Epithelial cell of esophagus (primary cell): ENCODE measurements at regions not wholly inside any gene's neighbourhood (a gene's known extent, or its start where the extent isn't known, plus 50 kb on each side); places are given as distances from the start of the nearest gene placed in this dataset.

ENCODE experiments used
- DNase-seq: peaks from one replicate; pipeline ENCODE4 v3.0.0; 2010; ENCODE audit warnings: low read depth
- H3K4me3 ChIP-seq: 2 replicates; pipeline ENCODE4 v1.5.1; 2011; ENCODE audit warnings: mild to moderate bottlenecking, low read length, control low read depth
- TF ChIP-seq, protein P1 (sequence below): IDR thresholded peaks from 2 replicates; pipeline ENCODE4 v1.5.1; 2011; ENCODE audit warnings: low read depth, mild to moderate bottlenecking, low read length, control low read depth, inconsistent platforms; ENCODE audit not compliant: insufficient read depth; ENCODE audit errors: missing control alignments

DNA sequence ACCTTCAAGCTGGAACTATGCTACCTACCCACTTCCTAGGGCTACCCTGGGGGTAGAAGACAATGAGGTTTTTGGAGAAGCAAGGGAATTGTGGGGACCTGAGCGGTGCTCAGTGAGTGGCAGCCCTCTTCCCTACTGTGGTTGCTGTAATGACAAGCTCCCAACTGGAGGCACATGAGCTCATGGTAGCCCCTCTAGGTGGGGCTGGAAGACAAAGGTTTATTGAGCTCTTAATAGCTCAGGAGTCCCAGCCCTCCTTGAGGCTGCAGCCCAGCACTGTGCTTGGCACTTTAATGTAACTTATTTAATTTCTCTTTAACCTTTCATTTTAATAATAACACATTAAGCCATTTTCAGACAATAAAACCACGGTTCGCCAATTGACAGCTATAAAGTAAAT is 528.9 kb downstream of the OMA1 start:
- TF ChIP-seq, protein P1, sequence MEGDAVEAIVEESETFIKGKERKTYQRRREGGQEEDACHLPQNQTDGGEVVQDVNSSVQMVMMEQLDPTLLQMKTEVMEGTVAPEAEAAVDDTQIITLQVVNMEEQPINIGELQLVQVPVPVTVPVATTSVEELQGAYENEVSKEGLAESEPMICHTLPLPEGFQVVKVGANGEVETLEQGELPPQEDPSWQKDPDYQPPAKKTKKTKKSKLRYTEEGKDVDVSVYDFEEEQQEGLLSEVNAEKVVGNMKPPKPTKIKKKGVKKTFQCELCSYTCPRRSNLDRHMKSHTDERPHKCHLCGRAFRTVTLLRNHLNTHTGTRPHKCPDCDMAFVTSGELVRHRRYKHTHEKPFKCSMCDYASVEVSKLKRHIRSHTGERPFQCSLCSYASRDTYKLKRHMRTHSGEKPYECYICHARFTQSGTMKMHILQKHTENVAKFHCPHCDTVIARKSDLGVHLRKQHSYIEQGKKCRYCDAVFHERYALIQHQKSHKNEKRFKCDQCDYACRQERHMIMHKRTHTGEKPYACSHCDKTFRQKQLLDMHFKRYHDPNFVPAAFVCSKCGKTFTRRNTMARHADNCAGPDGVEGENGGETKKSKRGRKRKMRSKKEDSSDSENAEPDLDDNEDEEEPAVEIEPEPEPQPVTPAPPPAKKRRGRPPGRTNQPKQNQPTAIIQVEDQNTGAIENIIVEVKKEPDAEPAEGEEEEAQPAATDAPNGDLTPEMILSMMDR: no peak
- H3K4me3 ChIP-seq: no peak overlapping the region
- DNase-seq: no peak

DNA sequence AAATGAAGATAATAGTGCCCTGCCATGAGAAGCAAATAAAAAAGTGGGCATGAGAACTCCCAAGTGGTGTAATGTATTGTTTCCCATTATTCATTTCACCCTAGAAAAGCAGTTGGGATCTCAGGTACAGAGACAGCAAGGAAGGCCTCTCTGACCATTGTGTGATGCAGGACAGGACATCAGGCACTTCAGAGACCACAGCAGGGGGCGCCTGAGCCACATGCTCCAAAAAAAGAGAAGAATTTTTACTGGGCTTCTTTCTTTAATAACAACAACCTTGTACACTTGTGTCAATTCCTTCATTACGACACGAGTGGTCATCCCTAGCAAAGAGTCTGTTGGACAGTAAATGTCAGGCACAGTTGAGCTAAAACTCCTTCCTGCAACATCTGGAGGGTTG is 533.3 kb downstream of the OMA1 start:
- DNase-seq: no peak
- TF ChIP-seq, protein P1: no peak

DNA sequence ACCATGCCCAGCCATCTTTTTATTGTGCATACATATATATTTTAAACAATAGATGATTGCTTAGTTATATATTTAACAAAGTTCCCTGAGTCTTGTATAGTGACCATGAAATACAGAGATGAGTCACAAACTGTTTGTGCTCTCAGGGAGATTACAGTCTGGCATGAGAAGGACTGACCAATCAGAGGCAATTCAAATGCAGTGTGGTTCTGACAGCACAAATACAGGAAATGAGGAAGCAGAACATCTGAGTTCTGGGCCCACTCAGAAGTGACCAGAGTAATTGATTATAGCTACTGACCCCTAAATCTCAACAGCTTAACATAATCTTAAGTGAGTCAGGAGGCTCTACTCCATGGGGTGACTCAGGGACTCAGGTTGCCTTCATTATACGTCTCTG is 534.5 kb downstream of the OMA1 start:
- TF ChIP-seq, protein P1: no peak
- peak; percentile 11 for DNase-seq
- no peak overlapping the region for H3K4me3 ChIP-seq

More for the DNA sequence above, 533.3 kb downstream of the OMA1 start:
- H3K4me3 ChIP-seq: no peak overlapping the region

DNA sequence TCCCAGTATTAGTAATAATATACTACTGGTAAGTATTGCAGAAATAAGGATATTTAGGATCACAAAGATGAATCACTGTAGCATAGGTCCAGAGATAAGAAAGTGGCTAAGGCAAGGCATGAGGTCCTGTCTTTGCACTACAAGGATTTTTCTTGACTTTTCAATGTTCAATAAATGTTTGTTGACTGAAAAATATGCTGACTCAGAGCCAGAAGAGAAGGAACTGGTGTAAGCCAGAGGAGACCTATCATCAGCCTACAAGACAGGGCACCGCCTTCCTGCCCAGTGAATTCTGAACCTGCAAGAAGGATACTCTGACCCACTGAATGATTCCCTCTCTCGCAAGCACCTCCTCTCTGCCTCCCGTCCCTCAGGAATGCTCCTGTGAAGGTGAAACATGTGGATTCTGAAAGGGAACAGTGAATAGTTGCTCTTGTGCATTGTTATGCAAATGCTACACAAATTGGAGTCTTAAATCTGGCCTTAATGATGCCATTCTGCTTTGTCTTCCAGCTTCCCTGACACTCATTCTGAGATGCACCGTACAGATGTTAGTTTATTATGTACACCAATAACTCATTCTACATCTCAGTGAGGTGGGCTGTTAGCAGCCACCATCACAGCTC is 540.0 kb downstream of the OMA1 start:
- H3K4me3 ChIP-seq: no peak overlapping the region
- no peak for DNase-seq
- TF ChIP-seq, protein P1: no peak

DNA sequence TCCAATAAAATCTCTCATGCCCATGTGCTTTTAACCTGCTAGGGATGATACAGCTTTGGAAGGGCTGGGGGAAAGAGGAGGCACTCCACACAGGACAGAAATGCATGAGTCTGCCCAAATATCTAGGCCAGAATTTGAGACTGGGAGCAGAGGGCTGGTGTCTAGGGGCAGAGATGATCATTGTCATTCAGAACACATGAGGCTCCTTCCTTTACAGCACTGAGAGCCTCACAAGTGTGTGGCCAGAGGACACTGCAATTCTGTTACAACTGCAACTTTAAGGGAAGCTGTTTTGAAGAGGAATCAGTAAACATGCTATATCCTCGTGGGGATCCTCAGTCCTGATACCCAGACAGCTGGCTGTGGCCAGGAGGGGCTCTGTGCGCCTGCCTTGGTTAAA is 541.3 kb downstream of the OMA1 start:
- no peak for DNase-seq
- no peak overlapping the region for H3K4me3 ChIP-seq
- TF ChIP-seq, protein P1: no peak

DNA sequence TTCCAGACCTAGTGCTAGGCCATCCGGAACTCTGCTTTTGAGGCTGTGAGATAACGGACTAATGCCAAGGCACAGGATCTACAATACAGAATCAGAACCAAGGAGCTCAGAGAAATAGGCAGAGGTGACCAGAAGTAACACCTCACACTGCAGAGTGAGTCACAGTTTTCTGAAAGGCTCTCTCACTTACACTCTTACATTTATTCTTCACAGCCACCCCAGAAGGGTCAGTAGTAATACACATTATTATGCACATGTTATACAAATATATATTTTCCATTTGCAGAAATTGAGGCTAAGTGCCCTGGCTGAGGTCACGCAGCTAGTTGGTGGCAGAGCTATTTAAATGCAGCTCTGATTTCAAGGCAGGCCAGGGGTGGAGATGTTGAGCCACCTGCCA is 542.5 kb downstream of the OMA1 start:
- TF ChIP-seq, protein P1: no peak
- H3K4me3 ChIP-seq: no peak overlapping the region
- DNase-seq: no peak

DNA sequence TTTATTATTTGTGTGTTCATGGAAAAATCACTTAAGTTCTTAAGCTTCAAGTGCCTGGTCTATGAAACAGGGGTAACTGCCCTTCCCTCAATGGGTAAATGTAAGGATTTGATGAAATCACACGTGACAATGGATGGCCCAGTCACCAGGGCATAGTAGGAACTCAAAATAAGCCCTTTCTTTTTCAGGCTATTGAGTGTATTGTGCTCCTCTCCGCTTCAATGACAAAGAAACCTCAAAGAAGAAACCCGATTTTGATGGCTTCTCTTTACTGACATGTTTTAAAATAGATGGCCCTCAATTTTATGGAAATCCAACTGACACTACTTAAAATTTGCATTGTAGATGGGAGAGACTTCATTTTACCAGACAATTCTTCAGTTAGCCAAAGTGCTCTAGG is 543.5 kb downstream of the OMA1 start:
- TF ChIP-seq, protein P1: no peak
- DNase-seq: no peak
- H3K4me3 ChIP-seq: no peak overlapping the region
